Astrocyte of the spinal cord (primary cell): ENCODE measurements at regions not wholly inside any gene's neighbourhood (a gene's known extent, or its start where the extent isn't known, plus 50 kb on each side); places are given as distances from the start of the nearest gene placed in this dataset.
"Not testable (repeated sequence)": the region's sequence is repeated elsewhere in the genome, so short reads cannot be mapped to it uniquely, and the experiment has no call there.

Experiments used
- DNase-seq: peaks from one replicate; pipeline ENCODE4 v3.0.0; 2011; ENCODE audit warnings: low read depth, low spot score
- H3K4me3 ChIP-seq: 2 replicates; pipeline ENCODE4 v1.5.1; 2011; ENCODE audit warnings: low read depth, mild to moderate bottlenecking, low read length, moderate library complexity
- CTCF ChIP-seq: IDR thresholded peaks from 2 replicates; pipeline ENCODE4 v1.5.1; 2012; ENCODE audit warnings: low read depth, mild to moderate bottlenecking, low read length, inconsistent platforms
- in situ Hi-C: cut with HindIII; loops from 2 replicates; pipeline ENCODE4 v1.10.0; 2017; ENCODE audit warnings: low sequenced_read_pairs

- no peak for DNase-seq
- no peak overlapping the region for H3K4me3 ChIP-seq
- in situ Hi-C loops: no loop called here
- no peak for TF ChIP-seq CTCF
Observed at GRCh38 chr6:55931101-55931500, 55.7 kb upstream of the BMP5 start.

GRCh38 chr6:55927713-55928112 lies 52.3 kb upstream of the BMP5 start:
- H3K4me3 ChIP-seq, DNase-seq, in situ Hi-C loops: not testable (repeated sequence)

GRCh38 chr6:55925292-55925691 lies 49.9 kb upstream of the BMP5 start:
- no peak for TF ChIP-seq CTCF
- peak; percentile 88 for DNase-seq
- no peak overlapping the region for H3K4me3 ChIP-seq
- in situ Hi-C loops: no loop called here
